ENCODE measurements at regions not wholly inside any gene's neighbourhood (a gene's known extent, or its start where the extent isn't known, plus 50 kb on each side); places are given as distances from the start of the nearest gene placed in this dataset.

- DNase-seq (ENCODE audit: low read depth), result no peak
- TF ChIP-seq CTCF (conservative IDR thresholded peaks at IDR 0.05; ENCODE audit: low read depth, low read length), result no peak
Measured at GRCh38 chr5:159566832-159567231, 236.5 kb upstream of the IL12B start.

GRCh38 chr5:159567461-159567860 lies 237.2 kb upstream of the IL12B start:
- DNase-seq (ENCODE audit: low read depth), result no peak
- no peak for TF ChIP-seq CTCF (conservative IDR thresholded peaks at IDR 0.05; ENCODE audit: low read depth, low read length)

More at GRCh38 chr5:159566832-159567231, 236.5 kb upstream of the IL12B start:
- no peak overlapping the region for H3K4me3 ChIP-seq (ENCODE audit: low read length)

GRCh38 chr5:159571501-159572244 lies 241.4 kb upstream of the IL12B start:
- H3K4me3 ChIP-seq (ENCODE audit: low read length), result no peak overlapping the region
- DNase-seq (ENCODE audit: low read depth), result no peak
- no peak for TF ChIP-seq CTCF (conservative IDR thresholded peaks at IDR 0.05; ENCODE audit: low read depth, low read length)

More at GRCh38 chr5:159567461-159567860, 237.2 kb upstream of the IL12B start:
- no peak overlapping the region for H3K4me3 ChIP-seq (ENCODE audit: low read length)

DNA sequence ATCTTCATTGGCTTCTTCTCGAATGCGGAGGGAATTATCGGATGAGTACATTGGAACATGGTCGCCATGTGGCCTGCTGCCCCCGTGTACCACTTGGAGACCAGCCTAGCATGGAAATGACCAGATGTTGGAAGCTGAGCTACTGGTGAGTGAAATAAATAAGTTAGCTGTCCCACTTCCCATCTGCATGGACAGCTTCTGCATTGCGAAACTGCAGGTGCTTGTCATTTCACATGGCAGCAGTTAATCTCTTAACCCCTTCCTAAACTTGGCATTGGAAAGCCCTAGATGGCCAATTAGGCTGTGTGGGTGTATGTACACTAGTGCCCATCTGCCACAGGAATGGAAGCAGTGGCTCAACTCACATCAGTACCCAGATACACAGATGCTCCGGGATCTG lies 246.6 kb upstream of the IL12B start:
- no peak overlapping the region for H3K4me3 ChIP-seq (ENCODE audit: low read length)
- no peak for TF ChIP-seq CTCF (conservative IDR thresholded peaks at IDR 0.05; ENCODE audit: low read depth, low read length)
- DNase-seq (ENCODE audit: low read depth), result no peak

GRCh38 chr5:159581502-159582249 lies 251.4 kb upstream of the IL12B start:
- no peak for TF ChIP-seq CTCF (conservative IDR thresholded peaks at IDR 0.05; ENCODE audit: low read depth, low read length)
- no peak overlapping the region for H3K4me3 ChIP-seq (ENCODE audit: low read length)
- peak; percentile 94 for DNase-seq (ENCODE audit: low read depth)

GRCh38 chr5:159582756-159583541 lies 252.7 kb upstream of the IL12B start:
- no peak for TF ChIP-seq CTCF (conservative IDR thresholded peaks at IDR 0.05; ENCODE audit: low read depth, low read length)
- DNase-seq (ENCODE audit: low read depth), result no peak
- no peak overlapping the region for H3K4me3 ChIP-seq (ENCODE audit: low read length)

Measured in retinal pigment epithelial cell (primary cell).